Body of pancreas (tissue), 4 donors: ENCODE measurements at regions not wholly inside any gene's neighbourhood (a gene's known extent, or its start where the extent isn't known, plus 50 kb on each side); places are given as distances from the start of the nearest gene placed in this dataset.

ENCODE experiments used
- CTCF ChIP-seq, 7 experiments: fragments of 450-650 bp in 4 of 7; fragments of 200-600 bp in 3 of 7; sonication (generic) in 3 of 7; IDR thresholded peaks; one replicate each; pipeline ENCODE4 v1.5.1; 2016 to 2019; ENCODE audit warnings: antibody characterized with exemption in 7 of 7
- POLR2A ChIP-seq, 3 donors: fragments of 450-650 bp; IDR thresholded peaks; one replicate each; pipeline ENCODE4 v1.6.1; 2016; ENCODE audit warnings: antibody characterized with exemption in 3 of 3, mild to moderate bottlenecking in 2 of 3

- TF ChIP-seq POLR2A (IDR thresholded peaks at IDR 0.05), result no peak
- no peak for TF ChIP-seq CTCF (IDR thresholded peaks at IDR 0.05)
These were observed 77.7 kb upstream of the SPEF2 start for GRCh38 chr5:35540002-35540401.
